ENCODE measurements at regions not wholly inside any gene's neighbourhood (a gene's known extent, or its start where the extent isn't known, plus 50 kb on each side); places are given as distances from the start of the nearest gene placed in this dataset.

DNA sequence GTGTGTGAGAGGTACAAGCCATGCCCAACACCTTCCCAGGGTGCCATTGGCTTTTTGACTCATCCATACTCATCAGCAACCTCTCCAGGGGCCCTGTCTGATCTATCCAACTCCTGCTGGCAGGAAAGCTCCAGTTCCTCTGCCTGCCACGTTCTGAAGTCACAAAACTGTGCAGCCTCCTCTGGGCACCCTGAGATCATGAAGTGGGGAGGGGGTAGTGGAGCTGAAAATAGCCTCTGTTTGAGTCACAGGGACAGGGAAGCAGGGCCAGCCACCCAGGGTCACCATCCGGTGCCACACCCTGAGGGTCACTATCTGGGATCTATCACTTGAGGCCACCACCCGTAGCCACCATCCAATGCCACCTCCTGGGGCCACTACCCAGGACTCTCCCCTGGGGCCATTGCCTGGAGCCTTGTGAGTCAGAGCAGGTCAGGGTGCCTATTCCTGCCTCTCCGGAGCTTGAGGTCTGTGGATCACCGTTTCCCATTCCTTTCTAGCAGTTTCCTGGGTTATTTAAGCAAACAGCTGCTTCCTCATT lies 172.1 kb downstream of the NUFIP1 start:
- Mint-ChIP-seq H3K4me3 (no peak overlapping the region), H3K9me3 (no peaks in the 10 kb centered on the region), H3K27me3 (ENCODE audit: low read depth in 2 of 2) (peaks cover 12 to 13% of the 10 kb centered on the region in 2 donors), H3K36me3 (no peaks in the 10 kb centered on the region), H3K27ac (no peak overlapping the region), H3K4me1 (no peaks in the 10 kb centered on the region)
- Histone ChIP-seq H3K4me1 (ENCODE audit: control insufficient read depth, insufficient read depth, low read length) (no peaks in the 10 kb centered on the region), H3K9me3 (ENCODE audit: control insufficient read depth, insufficient read depth, low read length) (no peaks in the 10 kb centered on the region), H3K4me3 (ENCODE audit: low read length) (no peak overlapping the region), H3K27ac (ENCODE audit: low read length) (no peak overlapping the region), H3K27me3 (ENCODE audit: control insufficient read depth, insufficient read depth, low read length) (no peaks in the 10 kb centered on the region), H3K36me3 (ENCODE audit: control insufficient read depth, insufficient read depth, low read length) (no peaks in the 10 kb centered on the region)
- intact Hi-C loops (cut with micrococcal nuclease) = no loop called here
- DNase-seq (no peak), ATAC-seq (no peak)
- WGBS (ENCODE audit: insufficient coverage) = 62% methylated on average over 5 of the region's 5 CpGs
- TF ChIP-seq, protein P1, sequence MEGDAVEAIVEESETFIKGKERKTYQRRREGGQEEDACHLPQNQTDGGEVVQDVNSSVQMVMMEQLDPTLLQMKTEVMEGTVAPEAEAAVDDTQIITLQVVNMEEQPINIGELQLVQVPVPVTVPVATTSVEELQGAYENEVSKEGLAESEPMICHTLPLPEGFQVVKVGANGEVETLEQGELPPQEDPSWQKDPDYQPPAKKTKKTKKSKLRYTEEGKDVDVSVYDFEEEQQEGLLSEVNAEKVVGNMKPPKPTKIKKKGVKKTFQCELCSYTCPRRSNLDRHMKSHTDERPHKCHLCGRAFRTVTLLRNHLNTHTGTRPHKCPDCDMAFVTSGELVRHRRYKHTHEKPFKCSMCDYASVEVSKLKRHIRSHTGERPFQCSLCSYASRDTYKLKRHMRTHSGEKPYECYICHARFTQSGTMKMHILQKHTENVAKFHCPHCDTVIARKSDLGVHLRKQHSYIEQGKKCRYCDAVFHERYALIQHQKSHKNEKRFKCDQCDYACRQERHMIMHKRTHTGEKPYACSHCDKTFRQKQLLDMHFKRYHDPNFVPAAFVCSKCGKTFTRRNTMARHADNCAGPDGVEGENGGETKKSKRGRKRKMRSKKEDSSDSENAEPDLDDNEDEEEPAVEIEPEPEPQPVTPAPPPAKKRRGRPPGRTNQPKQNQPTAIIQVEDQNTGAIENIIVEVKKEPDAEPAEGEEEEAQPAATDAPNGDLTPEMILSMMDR (IDR thresholded peaks at IDR 0.05) = no peak

GRCh38 chr13:44816701-44817100 lies 172.6 kb downstream of the NUFIP1 start:
- H3K27me3 ChIP-seq (ENCODE audit: control insufficient read depth, insufficient read depth, low read length) = no peaks in the 10 kb centered on the region
- H3K9me3 ChIP-seq (ENCODE audit: control insufficient read depth, insufficient read depth, low read length) = no peaks in the 10 kb centered on the region
- TF ChIP-seq, protein P1 (IDR thresholded peaks at IDR 0.05) = no peak
- no peak overlapping the region for H3K27ac ChIP-seq (ENCODE audit: low read length)
- H3K4me1 ChIP-seq (ENCODE audit: control insufficient read depth, insufficient read depth, low read length) = no peaks in the 10 kb centered on the region
- Mint-ChIP-seq H3K9me3 (no peaks in the 10 kb centered on the region), H3K4me1 (no peaks in the 10 kb centered on the region), H3K36me3 (no peaks in the 10 kb centered on the region), H3K27me3 (ENCODE audit: low read depth in 2 of 2) (peaks cover 12 to 13% of the 10 kb centered on the region in 2 donors), H3K27ac (no peak overlapping the region), H3K4me3 (no peak overlapping the region)
- WGBS (ENCODE audit: insufficient coverage) = 77% methylated on average over 1 of the region's 1 CpG
- no peaks in the 10 kb centered on the region for H3K36me3 ChIP-seq (ENCODE audit: control insufficient read depth, insufficient read depth, low read length)
- no peak for DNase-seq
- no peak for ATAC-seq
- no peak overlapping the region for H3K4me3 ChIP-seq (ENCODE audit: low read length)
- intact Hi-C loops (cut with micrococcal nuclease) = no loop called here

- intact Hi-C loops (cut with micrococcal nuclease) = no loop called here
- H3K4me3 Mint-ChIP-seq = no peak overlapping the region
- no peak overlapping the region for H3K27ac Mint-ChIP-seq
- ATAC-seq = no peak
- H3K4me3 ChIP-seq (ENCODE audit: low read length) = no peak overlapping the region
- H3K4me1 Mint-ChIP-seq = no peaks in the 10 kb centered on the region
- H3K9me3 ChIP-seq (ENCODE audit: control insufficient read depth, insufficient read depth, low read length) = no peaks in the 10 kb centered on the region
- H3K27me3 Mint-ChIP-seq (ENCODE audit: low read depth in 2 of 2) = peaks cover 12% of the 10 kb centered on the region in 2 donors
- WGBS (ENCODE audit: insufficient coverage) = 64% methylated on average over 5 of the region's 5 CpGs
- no peaks in the 10 kb centered on the region for H3K4me1 ChIP-seq (ENCODE audit: control insufficient read depth, insufficient read depth, low read length)
- H3K36me3 ChIP-seq (ENCODE audit: control insufficient read depth, insufficient read depth, low read length) = no peaks in the 10 kb centered on the region
- DNase-seq = no peak
- H3K27ac ChIP-seq (ENCODE audit: low read length) = no peak overlapping the region
- TF ChIP-seq, protein P1 (IDR thresholded peaks at IDR 0.05) = no peak
- no peaks in the 10 kb centered on the region for H3K36me3 Mint-ChIP-seq
- H3K27me3 ChIP-seq (ENCODE audit: control insufficient read depth, insufficient read depth, low read length) = no peaks in the 10 kb centered on the region
- H3K9me3 Mint-ChIP-seq = no peaks in the 10 kb centered on the region
Observed at GRCh38 chr13:44815623-44816022, 173.6 kb downstream of the NUFIP1 start.

- no peaks in the 10 kb centered on the region for H3K9me3 Mint-ChIP-seq
- intact Hi-C loops (cut with micrococcal nuclease) = no loop called here
- TF ChIP-seq, protein P1 (IDR thresholded peaks at IDR 0.05) = no peak
- peaks cover 8 to 12% of the 10 kb centered on the region in 2 donors for H3K27me3 Mint-ChIP-seq (ENCODE audit: low read depth in 2 of 2)
- no peaks in the 10 kb centered on the region for H3K36me3 Mint-ChIP-seq
- no peak overlapping the region for H3K27ac Mint-ChIP-seq
- Histone ChIP-seq H3K27me3 (ENCODE audit: control insufficient read depth, insufficient read depth, low read length) (no peaks in the 10 kb centered on the region), H3K4me1 (ENCODE audit: control insufficient read depth, insufficient read depth, low read length) (no peaks in the 10 kb centered on the region), H3K27ac (ENCODE audit: low read length) (no peak overlapping the region), H3K9me3 (ENCODE audit: control insufficient read depth, insufficient read depth, low read length) (no peaks in the 10 kb centered on the region), H3K4me3 (ENCODE audit: low read length) (no peak overlapping the region), H3K36me3 (ENCODE audit: control insufficient read depth, insufficient read depth, low read length) (no peaks in the 10 kb centered on the region)
- DNase-seq (no peak), ATAC-seq (no peak)
- no peaks in the 10 kb centered on the region for H3K4me1 Mint-ChIP-seq
- WGBS (ENCODE audit: insufficient coverage) = 89% methylated on average over 2 of the region's 2 CpGs
- H3K4me3 Mint-ChIP-seq = no peak overlapping the region
Observed at GRCh38 chr13:44814836-44815235, 174.4 kb downstream of the NUFIP1 start.
